HUES64 (cell line): ENCODE measurements at regions not wholly inside any gene's neighbourhood (a gene's known extent, or its start where the extent isn't known, plus 50 kb on each side); places are given as distances from the start of the nearest gene placed in this dataset.

ENCODE experiments used
- H3K27ac ChIP-seq: 2 replicates; pipeline ENCODE4 v1.7.0; 2013; ENCODE audit warnings: low read depth, low read length, inconsistent platforms
- H3K27me3 ChIP-seq: 2 replicates; pipeline ENCODE4 v1.6.1; 2013; ENCODE audit warnings: mild to moderate bottlenecking, low read length; ENCODE audit not compliant: insufficient read depth
- H3K36me3 ChIP-seq: 2 replicates; pipeline ENCODE4 v1.6.1; 2013; ENCODE audit warnings: mild to moderate bottlenecking, low read length; ENCODE audit not compliant: insufficient read depth
- H3K4me1 ChIP-seq: 2 replicates; pipeline ENCODE4 v1.6.1; 2013; ENCODE audit warnings: mild to moderate bottlenecking, low read length, moderate library complexity; ENCODE audit not compliant: insufficient read depth
- H3K4me3 ChIP-seq: 2 replicates; pipeline ENCODE4 v1.5.1; 2013; ENCODE audit warnings: mild to moderate bottlenecking, low read length, moderate library complexity
- H3K9ac ChIP-seq: 2 replicates; pipeline ENCODE4 v1.6.1; 2013; ENCODE audit warnings: mild to moderate bottlenecking, low read depth, low read length
- H3K9me3 ChIP-seq: 2 replicates; pipeline ENCODE4 v1.6.1; 2013; ENCODE audit warnings: low read depth, low read length; ENCODE audit not compliant: insufficient read depth
- WGBS: fragments of 150-250, 120-280 bp; methylation state at CpG from one replicate; pipeline ENCODE4 v1.1.7; 2013; ENCODE audit warnings: missing lambda C conversion rate; 5-methylcytosine and 5-hydroxymethylcytosine counted together

DNA sequence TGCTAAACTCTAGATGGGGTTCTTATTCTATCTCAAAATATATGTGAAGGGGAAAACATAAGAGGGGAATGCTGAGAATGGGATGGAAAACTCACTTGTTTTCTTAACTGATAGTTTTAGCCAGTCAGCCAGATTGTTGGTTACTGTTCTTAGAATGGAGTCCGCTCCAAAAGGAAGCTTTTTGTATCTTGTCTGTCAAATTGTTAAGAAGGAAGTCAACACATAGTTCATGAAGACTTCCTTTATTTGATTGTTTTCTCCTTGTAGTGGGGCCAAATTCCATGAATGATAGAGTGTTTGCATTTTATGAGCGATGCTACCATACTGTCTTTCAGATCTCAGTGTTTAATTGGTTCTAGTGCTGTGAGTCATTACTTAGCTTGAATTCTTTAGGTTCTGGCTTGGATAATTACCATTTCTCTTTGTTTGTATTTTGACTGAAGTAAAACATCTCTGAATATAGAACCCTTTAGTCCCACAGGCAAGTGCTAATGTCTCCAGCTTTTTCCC is 98.3 kb upstream of the GOT2 start:
- peaks cover 4% of the 10 kb centered on the region; the same call in 1 of the 2 replicates for H3K4me1 ChIP-seq

DNA sequence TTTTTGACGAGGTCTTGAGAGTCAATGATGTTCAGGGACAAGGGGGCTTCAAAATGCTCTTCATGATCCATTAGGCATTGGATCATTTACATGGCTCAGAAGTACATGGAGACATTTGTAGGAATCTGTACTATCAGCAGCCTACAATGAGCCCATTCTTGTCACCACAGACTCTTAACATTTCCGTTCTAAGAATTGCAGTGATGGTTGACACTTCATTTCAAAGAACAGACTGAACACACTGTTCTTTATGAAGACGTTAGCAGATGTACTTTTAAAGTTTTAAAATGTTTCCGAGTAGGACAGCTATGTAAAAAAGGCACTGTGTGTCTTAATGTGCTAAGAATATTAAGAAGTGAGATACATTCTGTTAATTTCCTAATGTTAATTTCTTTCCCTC is 97.3 kb upstream of the GOT2 start:
- Histone ChIP-seq H3K4me3 (no peak overlapping the region), H3K9me3 (no peaks in the 10 kb centered on the region), H3K36me3 (no peaks in the 10 kb centered on the region), H3K27ac (no peak overlapping the region), H3K9ac (no peak overlapping the region), H3K27me3 (no peaks in the 10 kb centered on the region), H3K4me1 (peaks cover 4% of the 10 kb centered on the region; the same call in 1 of the 2 replicates)
- 95% methylated on average over 4 of the region's 4 CpGs for WGBS

More for the DNA sequence above, 98.3 kb upstream of the GOT2 start:
- H3K27me3 ChIP-seq: no peaks in the 10 kb centered on the region
- no peaks in the 10 kb centered on the region for H3K36me3 ChIP-seq
- no peak overlapping the region for H3K4me3 ChIP-seq
- WGBS: 90% methylated on average over 2 of the region's 2 CpGs
- no peak overlapping the region for H3K9ac ChIP-seq
- H3K27ac ChIP-seq: no peak overlapping the region
- H3K9me3 ChIP-seq: no peaks in the 10 kb centered on the region

DNA sequence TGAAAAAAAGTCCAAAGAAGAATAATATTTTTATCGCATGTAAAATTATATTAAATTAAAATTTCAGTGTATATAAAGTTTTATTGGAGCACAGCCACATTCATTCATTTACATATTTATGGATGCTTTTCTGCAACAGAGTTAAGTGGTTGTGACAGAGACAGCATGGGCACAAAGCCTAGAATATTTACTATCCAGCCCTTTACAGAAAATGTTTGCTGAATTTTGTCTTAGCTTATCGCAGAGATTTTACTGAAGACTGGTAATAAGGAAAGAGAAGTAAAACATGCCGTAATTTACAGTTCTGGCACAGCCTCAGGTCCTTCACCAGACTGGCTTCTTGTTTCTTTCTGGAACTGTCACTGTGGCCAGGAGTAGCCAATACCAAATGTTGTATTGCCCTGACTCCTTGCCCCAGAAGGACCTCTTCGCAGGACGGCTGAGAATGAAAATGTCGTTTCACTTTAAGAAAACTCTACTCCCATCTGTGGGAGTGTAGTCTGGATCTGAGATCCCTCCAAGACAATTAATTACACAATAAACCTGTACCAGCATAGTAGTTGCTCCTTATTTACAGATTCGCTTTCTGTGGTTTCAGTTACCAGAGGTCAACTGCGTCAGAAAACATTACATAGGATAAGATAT is 94.9 kb upstream of the GOT2 start:
- Histone ChIP-seq H3K4me3 (no peak overlapping the region), H3K27me3 (no peaks in the 10 kb centered on the region), H3K27ac (no peak overlapping the region), H3K36me3 (no peaks in the 10 kb centered on the region), H3K4me1 (peaks cover 4% of the 10 kb centered on the region; the same call in 1 of the 2 replicates), H3K9ac (no peak overlapping the region), H3K9me3 (no peaks in the 10 kb centered on the region)
- WGBS: 95% methylated on average over 7 of the region's 8 CpGs

DNA sequence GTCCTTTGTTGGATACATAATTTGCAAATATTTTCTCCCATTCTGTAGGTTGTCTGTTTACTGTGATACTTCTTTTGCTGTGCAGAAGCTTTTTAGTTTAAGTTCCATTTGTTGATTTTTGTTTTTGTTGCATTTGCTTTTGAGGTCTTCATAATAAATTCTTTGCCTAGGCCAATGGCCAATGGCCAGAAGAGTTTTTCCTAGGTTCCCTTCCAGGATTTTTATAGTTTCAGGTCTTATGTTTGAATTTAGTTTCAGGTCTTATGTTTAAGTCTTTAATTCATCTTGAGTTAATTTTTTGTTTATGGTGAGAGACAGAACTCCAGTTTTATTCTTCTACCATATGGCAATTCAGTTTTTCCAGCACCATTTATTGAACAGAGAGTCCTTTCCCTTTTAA is 90.1 kb upstream of the GOT2 start:
- Histone ChIP-seq H3K4me3 (no peak overlapping the region), H3K27ac (no peak overlapping the region), H3K9me3 (peaks cover 7% of the 10 kb centered on the region), H3K9ac (no peak overlapping the region), H3K4me1 (no peaks in the 10 kb centered on the region), H3K27me3 (no peaks in the 10 kb centered on the region), H3K36me3 (no peaks in the 10 kb centered on the region)

DNA sequence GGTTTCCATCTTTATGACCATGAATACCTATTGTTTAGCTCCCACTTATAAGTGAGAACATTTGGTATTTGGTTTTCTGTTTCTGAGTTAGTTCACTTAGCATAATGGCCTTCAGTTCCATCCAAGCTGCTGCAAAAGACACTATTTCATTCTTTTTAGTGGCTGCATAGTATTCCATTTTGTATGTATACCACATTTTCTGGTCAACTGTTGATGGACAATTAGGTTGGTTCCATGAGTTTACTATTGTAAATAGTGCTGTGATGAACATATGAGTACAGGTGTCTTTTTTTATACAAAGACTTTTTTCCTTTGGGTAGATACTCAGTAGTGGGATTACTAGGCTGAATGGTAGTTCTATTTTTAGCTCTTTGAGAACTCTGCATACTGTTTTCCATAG is 87.8 kb upstream of the GOT2 start:
- H3K36me3 ChIP-seq: no peaks in the 10 kb centered on the region
- no peak overlapping the region for H3K9ac ChIP-seq
- no peak overlapping the region for H3K27ac ChIP-seq
- peaks cover 7% of the 10 kb centered on the region for H3K9me3 ChIP-seq
- H3K27me3 ChIP-seq: no peaks in the 10 kb centered on the region
- H3K4me1 ChIP-seq: no peaks in the 10 kb centered on the region
- no peak overlapping the region for H3K4me3 ChIP-seq

DNA sequence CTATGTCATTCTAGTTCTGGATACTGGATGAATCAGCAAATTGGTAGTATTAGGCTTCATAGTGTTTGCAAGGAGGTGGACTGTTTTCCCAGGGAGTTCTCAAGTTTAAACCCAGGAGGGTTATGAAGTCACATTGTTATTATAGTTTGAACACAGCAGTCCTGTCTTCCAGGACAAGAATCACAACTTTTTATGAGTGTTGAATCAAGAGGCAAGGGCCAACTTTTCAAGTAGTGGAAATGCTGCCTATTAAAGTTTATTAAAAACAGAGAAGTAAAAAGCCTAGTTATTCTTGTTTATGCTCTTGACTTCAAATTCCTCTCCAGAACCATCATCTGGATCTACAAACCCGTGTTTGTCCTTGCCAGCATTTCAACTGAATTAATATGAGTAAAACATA is 86.3 kb upstream of the GOT2 start:
- Histone ChIP-seq H3K4me1 (no peaks in the 10 kb centered on the region), H3K9me3 (peaks cover 7% of the 10 kb centered on the region), H3K27me3 (no peaks in the 10 kb centered on the region), H3K4me3 (no peak overlapping the region), H3K36me3 (no peaks in the 10 kb centered on the region), H3K9ac (no peak overlapping the region), H3K27ac (no peak overlapping the region)
- 73% methylated on average over 1 of the region's 1 CpG for WGBS

DNA sequence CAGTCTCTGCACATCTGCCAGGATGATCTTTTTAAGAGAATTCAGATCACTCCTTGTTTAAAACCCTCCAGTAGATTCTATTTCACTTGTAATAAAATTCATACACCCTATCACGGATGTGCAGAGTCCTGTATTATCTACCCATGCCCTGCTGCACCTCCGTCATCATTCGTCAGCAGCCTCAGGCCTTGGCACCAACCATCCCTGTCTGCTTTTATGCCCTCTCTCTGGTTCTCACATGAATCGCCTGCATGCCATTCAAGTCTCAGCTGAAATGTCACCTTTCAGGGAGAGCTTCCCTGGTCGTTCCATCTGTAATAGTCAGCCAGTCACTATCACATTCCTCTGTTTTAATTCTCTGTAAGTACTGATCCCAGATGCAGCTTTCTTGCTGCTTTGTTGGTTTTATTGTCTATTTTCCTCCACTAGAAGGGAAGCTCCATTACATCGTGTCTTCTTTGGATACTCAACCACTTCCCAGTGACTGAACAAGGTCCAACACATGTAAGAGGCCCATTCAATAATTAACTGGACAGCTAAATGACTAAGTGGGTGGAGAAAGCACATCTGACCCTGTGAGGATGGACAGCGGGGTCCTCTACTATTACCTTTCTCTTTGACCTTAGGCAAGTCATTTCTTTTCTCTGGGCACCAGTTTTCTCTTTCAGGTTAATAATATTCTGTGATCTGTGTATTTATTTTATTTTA is 81.2 kb upstream of the GOT2 start:
- Histone ChIP-seq H3K9me3 (no peaks in the 10 kb centered on the region), H3K27me3 (no peaks in the 10 kb centered on the region), H3K4me1 (no peaks in the 10 kb centered on the region), H3K27ac (no peak overlapping the region), H3K36me3 (no peaks in the 10 kb centered on the region), H3K4me3 (no peak overlapping the region), H3K9ac (no peak overlapping the region)
- 89% methylated on average over 7 of the region's 7 CpGs for WGBS

DNA sequence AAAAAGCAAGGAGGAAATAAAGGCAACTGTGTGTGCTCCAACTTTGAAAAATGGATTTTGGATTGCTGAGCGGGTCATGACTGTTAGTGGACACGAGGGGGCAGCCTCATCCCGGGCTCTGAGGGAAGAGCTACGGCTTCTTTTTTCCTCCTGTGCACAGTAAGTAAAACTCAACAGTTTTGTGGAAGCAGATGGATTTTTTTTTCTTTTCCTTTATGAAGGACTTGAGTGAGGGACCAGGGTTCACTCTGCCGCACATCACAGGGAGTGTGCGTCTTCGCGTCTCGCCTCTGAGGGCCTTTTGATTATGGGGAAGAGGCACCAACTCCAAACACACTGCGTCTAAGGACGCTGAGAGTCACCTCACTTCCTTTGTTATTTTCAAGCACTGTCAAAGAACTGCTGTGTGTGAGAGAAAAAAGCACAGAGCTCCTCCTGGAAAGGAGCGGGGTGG is 80.3 kb upstream of the GOT2 start:
- Histone ChIP-seq H3K36me3 (no peaks in the 10 kb centered on the region), H3K4me1 (no peaks in the 10 kb centered on the region), H3K9me3 (no peaks in the 10 kb centered on the region), H3K4me3 (peak overlapping the region; percentile 47), H3K27me3 (no peaks in the 10 kb centered on the region), H3K27ac (no peak overlapping the region), H3K9ac (peak overlapping the region; percentile 53)
- WGBS: 8% methylated on average over 12 of the region's 12 CpGs

DNA sequence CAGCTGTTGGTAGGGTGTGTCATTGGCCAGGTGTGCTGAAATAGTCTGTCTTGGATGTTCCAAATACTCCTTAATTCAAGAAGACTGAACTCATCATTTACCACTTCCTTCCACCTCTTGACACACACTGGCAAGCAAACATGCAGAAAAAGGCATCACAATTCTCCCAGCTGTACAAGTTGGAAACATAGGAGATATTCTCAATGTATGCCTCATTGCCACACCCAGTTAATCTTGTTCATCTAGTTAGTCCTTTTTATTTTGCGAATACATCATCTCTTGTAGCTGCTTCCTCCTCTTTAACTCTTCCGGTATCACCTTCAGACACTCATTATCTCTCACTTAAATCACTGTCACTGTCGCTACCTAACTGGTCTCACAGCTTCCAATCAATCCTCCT is 75.1 kb upstream of the GOT2 start:
- WGBS: 97% methylated on average over 3 of the region's 3 CpGs
- no peaks in the 10 kb centered on the region for H3K36me3 ChIP-seq
- peaks cover 8% of the 10 kb centered on the region; the same call in 1 of the 2 replicates for H3K9me3 ChIP-seq
- no peak overlapping the region for H3K4me3 ChIP-seq
- no peak overlapping the region for H3K9ac ChIP-seq
- H3K27me3 ChIP-seq: no peaks in the 10 kb centered on the region
- H3K4me1 ChIP-seq: no peaks in the 10 kb centered on the region
- no peak overlapping the region for H3K27ac ChIP-seq

DNA sequence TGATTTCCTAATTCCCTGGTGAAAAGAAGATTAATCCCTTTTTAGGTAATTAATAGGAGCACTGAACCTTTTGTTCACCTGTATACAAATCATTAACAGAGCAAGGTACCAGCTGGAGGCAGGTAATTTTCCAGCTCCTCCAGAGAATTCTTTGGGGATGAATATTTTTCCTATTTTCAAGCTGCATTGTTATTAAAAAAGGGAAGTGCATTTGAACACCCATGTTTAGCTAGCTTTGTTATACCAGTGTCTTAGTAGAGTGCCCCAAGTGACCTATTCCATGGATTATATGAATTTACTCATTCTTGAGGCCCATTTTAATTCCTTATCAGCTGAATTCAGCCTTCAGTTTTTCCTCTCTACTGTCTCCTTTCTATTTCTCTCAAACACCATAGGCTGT is 73.2 kb upstream of the GOT2 start:
- no peak overlapping the region for H3K9ac ChIP-seq
- peaks cover 16% of the 10 kb centered on the region for H3K9me3 ChIP-seq
- no peaks in the 10 kb centered on the region for H3K36me3 ChIP-seq
- no peak overlapping the region for H3K4me3 ChIP-seq
- no peak overlapping the region for H3K27ac ChIP-seq
- no peaks in the 10 kb centered on the region for H3K27me3 ChIP-seq
- no peaks in the 10 kb centered on the region for H3K4me1 ChIP-seq

DNA sequence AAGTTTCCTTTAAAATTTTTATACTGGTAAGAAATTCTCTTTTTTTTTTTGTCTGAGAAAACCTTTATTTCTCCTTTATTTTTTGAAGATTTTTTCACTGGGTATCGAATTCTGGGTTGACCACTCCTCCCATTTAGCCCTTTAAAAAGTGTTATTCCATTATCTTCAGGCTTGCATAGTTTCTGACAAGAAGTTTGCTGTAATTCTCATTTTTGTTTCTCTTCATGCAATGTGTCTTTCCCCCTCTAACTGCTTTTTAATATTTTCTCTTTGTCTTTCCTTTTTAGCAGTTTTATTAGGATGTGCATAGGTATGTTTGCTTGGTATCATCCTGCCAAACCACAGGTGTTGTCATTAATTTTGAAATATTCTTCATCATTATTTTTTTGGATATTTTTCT is 67.7 kb upstream of the GOT2 start:
- Histone ChIP-seq H3K9ac (no peak overlapping the region), H3K4me1 (no peaks in the 10 kb centered on the region), H3K4me3 (no peak overlapping the region), H3K36me3 (no peaks in the 10 kb centered on the region), H3K27me3 (no peaks in the 10 kb centered on the region), H3K9me3 (peaks cover 26% of the 10 kb centered on the region), H3K27ac (no peak overlapping the region)
- 80% methylated on average over 1 of the region's 1 CpG for WGBS
